ENCODE measurements at regions not wholly inside any gene's neighbourhood (a gene's known extent, or its start where the extent isn't known, plus 50 kb on each side); places are given as distances from the start of the nearest gene placed in this dataset.

- no peak for TF ChIP-seq CTCF (conservative IDR thresholded peaks at IDR 0.05; ENCODE audit: low read length)
- TF ChIP-seq EZH2phosphoT487 (IDR thresholded peaks at IDR 0.05; ENCODE audit: borderline replicate concordance), result no peak
- no peaks in the 10 kb centered on the region for H3K9me2 ChIP-seq (replicated peaks; ENCODE audit: low read depth, low read length)
- H3K27me3 ChIP-seq (ENCODE audit: insufficient read depth, low read length, poor library complexity, severe bottlenecking), result no peaks in the 10 kb centered on the region
- H3F3A ChIP-seq (ENCODE audit: low read depth), result no peaks in the 10 kb centered on the region
- H3K9ac ChIP-seq (ENCODE audit: low read depth, low read length, poor library complexity, severe bottlenecking), result no peak overlapping the region
- no peak overlapping the region for H2AFZ ChIP-seq (ENCODE audit: low read length)
- H3K4me3 ChIP-seq (ENCODE audit: low read length, poor library complexity, severe bottlenecking), result no peak overlapping the region
- H4K20me1 ChIP-seq (ENCODE audit: insufficient read depth, low read length, poor library complexity, severe bottlenecking), result no peaks in the 10 kb centered on the region
- H3K79me2 ChIP-seq (ENCODE audit: insufficient read depth, low read length), result no peaks in the 10 kb centered on the region
- no peak overlapping the region for H3K4me2 ChIP-seq (ENCODE audit: low read depth, low read length, poor library complexity, severe bottlenecking)
- H3K9me3 ChIP-seq (ENCODE audit: insufficient read depth, low read depth, low read length), result no peaks in the 10 kb centered on the region
- H3K36me3 ChIP-seq (ENCODE audit: insufficient read depth, low read length), result no peaks in the 10 kb centered on the region
- peaks cover 7% of the 10 kb centered on the region for H3K4me1 ChIP-seq (ENCODE audit: insufficient read depth, low read length, poor library complexity, severe bottlenecking)
Observed at GRCh38 chr20:50370036-50370566, 140.1 kb upstream of the PTPN1 start.

GRCh38 chr20:50371878-50372769 is 138.1 kb upstream of the PTPN1 start:
- Histone ChIP-seq H3K4me1 (ENCODE audit: insufficient read depth, low read length, poor library complexity, severe bottlenecking) (peaks cover 7% of the 10 kb centered on the region), H3K9me2 (replicated peaks; ENCODE audit: low read depth, low read length) (no peaks in the 10 kb centered on the region), H3K4me3 (ENCODE audit: low read length, poor library complexity, severe bottlenecking) (no peak overlapping the region), H3K27me3 (ENCODE audit: insufficient read depth, low read length, poor library complexity, severe bottlenecking) (no peaks in the 10 kb centered on the region), H4K20me1 (ENCODE audit: insufficient read depth, low read length, poor library complexity, severe bottlenecking) (no peaks in the 10 kb centered on the region), H3K79me2 (ENCODE audit: insufficient read depth, low read length) (no peaks in the 10 kb centered on the region), H3K9ac (ENCODE audit: low read depth, low read length, poor library complexity, severe bottlenecking) (no peak overlapping the region), H3F3A (ENCODE audit: low read depth) (no peaks in the 10 kb centered on the region), H3K36me3 (ENCODE audit: insufficient read depth, low read length) (no peaks in the 10 kb centered on the region), H3K4me2 (ENCODE audit: low read depth, low read length, poor library complexity, severe bottlenecking) (no peak overlapping the region), H3K9me3 (ENCODE audit: insufficient read depth, low read depth, low read length) (no peaks in the 10 kb centered on the region), H2AFZ (ENCODE audit: low read length) (no peak overlapping the region)
- TF ChIP-seq CTCF (conservative IDR thresholded peaks at IDR 0.05; ENCODE audit: low read length), result no peak
- no peak for TF ChIP-seq EZH2phosphoT487 (IDR thresholded peaks at IDR 0.05; ENCODE audit: borderline replicate concordance)

GRCh38 chr20:50372770-50373088 is 137.5 kb upstream of the PTPN1 start:
- H3K9ac ChIP-seq (ENCODE audit: low read depth, low read length, poor library complexity, severe bottlenecking), result no peak overlapping the region
- H4K20me1 ChIP-seq (ENCODE audit: insufficient read depth, low read length, poor library complexity, severe bottlenecking), result no peaks in the 10 kb centered on the region
- no peaks in the 10 kb centered on the region for H3F3A ChIP-seq (ENCODE audit: low read depth)
- H3K27me3 ChIP-seq (ENCODE audit: insufficient read depth, low read length, poor library complexity, severe bottlenecking), result no peaks in the 10 kb centered on the region
- H3K9me2 ChIP-seq (replicated peaks; ENCODE audit: low read depth, low read length), result no peaks in the 10 kb centered on the region
- peaks cover 7% of the 10 kb centered on the region for H3K4me1 ChIP-seq (ENCODE audit: insufficient read depth, low read length, poor library complexity, severe bottlenecking)
- H2AFZ ChIP-seq (ENCODE audit: low read length), result no peak overlapping the region
- H3K4me2 ChIP-seq (ENCODE audit: low read depth, low read length, poor library complexity, severe bottlenecking), result no peak overlapping the region
- no peaks in the 10 kb centered on the region for H3K36me3 ChIP-seq (ENCODE audit: insufficient read depth, low read length)
- no peaks in the 10 kb centered on the region for H3K79me2 ChIP-seq (ENCODE audit: insufficient read depth, low read length)
- H3K9me3 ChIP-seq (ENCODE audit: insufficient read depth, low read depth, low read length), result no peaks in the 10 kb centered on the region
- H3K4me3 ChIP-seq (ENCODE audit: low read length, poor library complexity, severe bottlenecking), result no peak overlapping the region
- TF ChIP-seq CTCF (conservative IDR thresholded peaks at IDR 0.05; ENCODE audit: low read length) (no peak), EZH2phosphoT487 (IDR thresholded peaks at IDR 0.05; ENCODE audit: borderline replicate concordance) (no peak)

All from Loucy (cell line).